Caki2 (cell line): ENCODE measurements at regions not wholly inside any gene's neighbourhood (a gene's known extent, or its start where the extent isn't known, plus 50 kb on each side); places are given as distances from the start of the nearest gene placed in this dataset.

ENCODE experiments used
- DNase-seq: peaks from one replicate; pipeline ENCODE4 v3.0.0-alpha.2; 2015; ENCODE audit warnings: low read depth
- in situ Hi-C: cut with HindIII; loops from 2 replicates; pipeline ENCODE4 v1.10.0; 2016; ENCODE audit warnings: low sequenced_read_pairs, low pct_unique_long_range_greater_than_20kb, mixed read lengths

- in situ Hi-C loops, result no loop called here
- no peak for DNase-seq
These were observed 1036.5 kb downstream of the SQOR start for GRCh38 chr15:46671336-46671735.

- in situ Hi-C loops, result no loop called here
- DNase-seq, result no peak
These were observed 1037.2 kb downstream of the SQOR start for GRCh38 chr15:46672041-46672440.

GRCh38 chr15:46676233-46677206 lies 1040.8 kb upstream of the SEMA6D start:
- no peak for DNase-seq
- in situ Hi-C loops, result no loop called here

GRCh38 chr15:46677491-46677890 lies 1039.8 kb upstream of the SEMA6D start:
- DNase-seq, result peak; percentile 3
- in situ Hi-C loops, result no loop called here

GRCh38 chr15:46681901-46682300 lies 1035.4 kb upstream of the SEMA6D start:
- no peak for DNase-seq
- in situ Hi-C loops, result no loop called here

DNA sequence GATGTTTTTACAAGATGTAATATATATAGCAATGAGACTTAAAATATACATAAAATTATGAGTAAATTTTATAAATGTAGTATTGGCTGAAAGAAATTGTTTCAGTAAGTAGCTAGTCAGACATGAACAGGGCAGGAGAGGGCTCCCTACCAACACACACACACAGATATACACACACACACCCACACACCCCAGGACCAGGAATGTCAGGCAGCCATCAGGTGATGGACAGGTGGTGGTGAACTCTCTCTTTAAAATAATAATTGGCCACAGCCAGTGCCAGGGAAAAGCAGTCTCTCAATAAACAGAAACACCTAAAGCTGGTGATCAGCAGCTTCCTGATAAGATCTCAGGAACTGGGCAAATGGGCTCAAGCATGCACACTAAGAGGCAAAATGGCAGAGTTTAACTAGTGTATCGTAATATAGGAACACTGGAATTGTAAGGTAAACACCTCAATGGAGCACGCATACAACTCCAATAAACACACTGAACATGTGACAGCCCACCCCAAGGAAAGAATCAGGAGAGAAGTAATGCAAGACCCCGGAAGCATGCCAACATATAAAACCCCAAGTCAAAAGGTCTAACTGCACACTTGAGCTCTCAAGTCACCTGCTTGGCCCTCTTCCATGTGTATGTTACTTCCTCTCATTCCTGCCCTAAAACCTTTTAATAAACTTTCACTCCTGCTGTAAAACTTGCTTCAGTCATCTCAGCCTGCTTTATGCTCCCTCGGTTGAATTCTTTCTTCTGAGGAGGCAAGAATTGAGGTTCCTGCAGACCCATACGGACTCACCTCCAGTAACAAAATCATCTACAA lies 1034.1 kb upstream of the SEMA6D start:
- DNase-seq, result no peak

DNA sequence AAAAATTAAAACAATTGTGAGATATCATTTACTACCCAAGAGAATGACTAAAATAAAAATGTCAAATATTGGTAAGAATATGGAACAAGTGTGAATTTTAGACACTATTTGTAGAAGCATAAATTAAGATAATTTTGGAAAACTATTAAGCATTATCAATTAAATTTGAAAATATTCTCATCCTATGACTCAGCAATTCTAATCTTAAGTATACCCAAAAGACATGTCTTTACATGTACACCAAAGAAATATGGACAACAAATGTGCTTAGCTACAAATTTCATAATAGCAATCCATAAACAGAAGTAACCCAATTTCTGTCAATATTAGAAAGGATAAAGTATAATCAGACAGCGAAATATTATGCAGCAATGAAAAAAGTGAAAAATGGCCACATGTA lies 1032.2 kb upstream of the SEMA6D start:
- in situ Hi-C loops, result no loop called here
- no peak for DNase-seq

More for the DNA sequence above, 1034.1 kb upstream of the SEMA6D start:
- in situ Hi-C loops, result no loop called here

GRCh38 chr15:46685681-46686080 lies 1031.6 kb upstream of the SEMA6D start:
- in situ Hi-C loops, result no loop called here
- DNase-seq, result no peak

- in situ Hi-C loops, result no loop called here
- no peak for DNase-seq
These were observed 1021.0 kb upstream of the SEMA6D start for GRCh38 chr15:46696281-46696680.

- in situ Hi-C loops, result no loop called here
- DNase-seq, result no peak
These were observed 1016.0 kb upstream of the SEMA6D start for GRCh38 chr15:46701346-46701745.

DNA sequence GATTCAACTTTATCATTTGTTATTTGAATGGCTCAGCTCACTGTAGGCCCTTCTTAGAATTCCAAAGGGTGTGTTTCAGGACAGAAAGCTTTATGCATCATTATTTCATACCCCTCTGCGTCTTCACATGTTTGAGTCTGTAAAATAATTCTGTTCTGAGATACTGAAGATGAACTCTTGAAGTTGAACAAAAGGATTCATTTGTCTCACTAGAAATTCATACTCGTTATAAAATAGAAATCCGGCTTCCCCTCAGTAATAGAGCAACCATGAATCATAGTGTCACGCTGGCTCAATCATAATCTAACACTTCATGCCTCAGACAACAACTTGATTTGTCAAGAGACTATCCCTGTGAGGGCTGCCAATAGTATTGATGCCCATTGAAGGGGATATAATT lies 1015.4 kb upstream of the SEMA6D start:
- in situ Hi-C loops, result no loop called here
- no peak for DNase-seq

- in situ Hi-C loops, result no loop called here
- DNase-seq, result no peak
These were observed 1014.1 kb upstream of the SEMA6D start for GRCh38 chr15:46703020-46703861.

GRCh38 chr15:46703871-46704637 lies 1013.3 kb upstream of the SEMA6D start:
- in situ Hi-C loops, result no loop called here
- DNase-seq, result no peak

DNA sequence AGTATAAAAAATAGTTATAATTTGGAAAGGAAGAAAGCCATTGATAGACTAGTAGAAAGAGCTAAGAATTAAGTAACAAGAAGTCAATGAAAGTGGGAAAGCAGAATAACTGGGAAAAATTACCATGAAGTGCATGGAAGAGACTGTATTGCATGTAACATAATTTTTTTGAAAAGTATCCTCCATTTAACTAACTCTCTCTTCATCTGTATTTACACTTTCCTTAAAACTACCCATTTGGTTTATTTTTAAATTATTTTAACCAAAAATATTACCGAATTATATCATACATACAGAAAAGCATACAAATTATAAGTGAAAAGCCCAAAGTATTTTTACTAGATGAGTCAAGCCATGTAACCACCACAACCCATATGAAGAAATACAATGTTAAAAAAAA lies 1009.9 kb upstream of the SEMA6D start:
- in situ Hi-C loops, result no loop called here
- no peak for DNase-seq

- no peak for DNase-seq
- in situ Hi-C loops, result no loop called here
These were observed 1009.1 kb upstream of the SEMA6D start for GRCh38 chr15:46708226-46708625.

DNA sequence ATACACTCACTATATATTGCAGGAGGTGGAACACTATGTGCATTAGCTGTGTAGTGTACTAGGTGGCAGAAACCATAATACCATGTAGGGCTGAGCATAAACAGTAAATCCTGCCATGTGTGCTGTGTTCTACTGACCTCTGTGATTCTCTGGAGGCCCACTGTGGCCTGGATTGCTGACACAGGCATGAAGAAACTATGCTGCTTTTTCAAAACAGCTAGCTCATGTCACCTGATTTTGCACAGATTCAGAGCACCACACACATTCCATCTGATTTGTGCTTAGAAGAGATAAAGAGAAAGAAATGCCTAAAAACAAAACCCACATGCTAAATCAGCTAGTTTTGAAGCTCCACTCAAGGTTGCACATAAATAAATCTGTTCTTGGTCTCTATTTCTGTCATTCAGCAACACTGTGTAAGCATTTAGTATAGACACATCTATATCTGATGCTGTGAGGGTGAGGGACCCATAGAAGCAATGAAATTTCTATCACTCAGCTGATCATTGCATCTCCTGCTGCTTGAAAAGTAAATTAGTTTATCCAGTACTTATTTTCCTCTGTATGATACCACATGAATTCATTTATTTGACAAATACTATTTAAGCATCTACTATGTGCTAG lies 1007.7 kb upstream of the SEMA6D start:
- DNase-seq, result no peak
- in situ Hi-C loops, result no loop called here

DNA sequence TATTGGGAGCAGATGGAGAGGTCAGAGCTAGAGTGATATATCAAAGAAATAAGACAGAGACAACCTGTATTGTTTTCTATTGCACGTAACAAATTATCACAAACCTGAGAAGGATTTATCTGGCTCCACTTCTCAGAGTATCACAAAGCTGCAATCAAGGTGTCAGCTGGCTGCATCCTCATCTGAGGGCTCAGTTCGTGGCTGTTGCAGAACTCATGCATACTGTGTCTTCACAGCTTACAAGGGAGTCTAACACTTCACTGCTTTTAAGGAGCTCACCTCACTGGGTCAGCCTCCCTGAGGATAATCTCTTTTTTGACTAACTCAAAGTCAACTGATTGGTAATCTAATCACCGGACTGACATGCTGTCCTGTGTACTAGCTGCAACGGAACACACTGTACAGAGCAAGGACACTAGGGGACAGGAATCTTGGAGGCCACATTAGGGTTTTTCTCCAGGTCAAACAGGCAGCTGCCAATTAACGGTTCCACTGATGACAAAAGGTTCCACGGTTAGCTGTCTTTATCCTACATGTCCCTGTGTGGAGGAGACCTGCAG lies 1006.8 kb upstream of the SEMA6D start:
- no peak for DNase-seq
- in situ Hi-C loops, result no loop called here
